ENCODE measurements at regions not wholly inside any gene's neighbourhood (a gene's known extent, or its start where the extent isn't known, plus 50 kb on each side); places are given as distances from the start of the nearest gene placed in this dataset.

DNA sequence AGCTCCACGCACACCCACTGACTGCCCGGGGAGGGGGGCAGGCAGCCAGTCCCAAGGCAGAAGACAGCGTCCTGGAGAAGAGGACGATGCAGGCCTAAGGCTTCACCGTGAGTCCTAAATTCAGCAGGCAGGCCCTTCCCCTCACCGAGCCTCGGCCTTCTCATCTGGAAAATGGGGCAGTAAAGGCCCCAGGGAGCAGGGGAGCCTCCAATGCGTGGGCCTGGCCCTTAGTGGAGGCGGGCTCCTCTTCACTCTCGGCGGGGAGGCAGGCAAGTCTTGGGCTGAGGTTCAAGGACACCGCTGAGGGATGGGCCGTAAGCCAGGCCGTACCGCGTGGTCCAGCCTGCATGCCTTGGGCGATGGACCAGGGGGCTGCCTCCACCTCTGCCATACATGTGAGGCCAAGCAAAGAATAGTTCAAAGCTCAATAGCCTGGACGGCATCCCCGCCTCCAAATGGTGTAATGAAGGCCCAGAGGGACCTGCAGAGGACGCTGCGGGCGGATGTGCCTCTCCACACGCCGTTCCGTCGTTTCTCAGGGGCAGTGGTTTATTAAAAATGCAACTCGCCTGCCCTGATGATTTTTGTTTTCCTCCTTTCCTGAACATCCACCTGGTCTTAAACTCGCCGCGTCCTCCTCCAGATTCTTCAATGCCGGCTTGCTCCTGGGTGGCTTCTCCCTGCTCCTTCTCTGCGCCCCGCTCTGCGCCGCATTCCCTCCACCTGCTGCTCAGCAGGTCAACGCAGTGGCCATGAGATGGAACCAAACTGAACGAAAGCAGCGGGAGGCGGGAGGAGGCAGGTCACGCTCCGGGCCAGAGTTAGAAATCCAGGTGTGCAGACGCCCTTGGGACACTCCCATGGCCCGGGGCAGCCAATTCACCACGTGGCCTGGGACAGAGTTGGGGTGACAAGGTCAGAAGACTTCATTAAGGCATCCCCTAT, 627.8 kb downstream of the TBC1D22A start:
- DNase-seq (ENCODE audit: low read depth), result no peak

DNA sequence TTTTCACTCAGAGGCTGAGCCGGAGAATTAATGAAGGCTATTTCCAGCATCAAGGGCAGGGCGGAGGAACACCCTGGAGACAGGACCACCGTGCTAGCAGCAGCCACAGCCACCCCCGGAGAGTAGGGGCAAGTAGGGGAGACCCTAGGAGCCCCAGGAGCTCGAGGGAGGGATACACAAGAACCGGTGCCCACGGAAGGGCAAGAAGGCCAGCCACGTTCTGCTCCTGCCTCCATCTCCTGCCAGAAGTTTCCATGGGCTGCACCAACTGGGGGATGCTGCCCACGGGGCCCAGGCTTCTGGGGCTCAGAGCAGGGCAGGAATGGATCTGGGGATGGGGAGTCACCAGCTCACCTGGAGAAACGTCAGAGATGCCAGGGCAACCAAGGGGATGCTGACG, 626.8 kb downstream of the TBC1D22A start:
- no peak for DNase-seq (ENCODE audit: low read depth)

DNA sequence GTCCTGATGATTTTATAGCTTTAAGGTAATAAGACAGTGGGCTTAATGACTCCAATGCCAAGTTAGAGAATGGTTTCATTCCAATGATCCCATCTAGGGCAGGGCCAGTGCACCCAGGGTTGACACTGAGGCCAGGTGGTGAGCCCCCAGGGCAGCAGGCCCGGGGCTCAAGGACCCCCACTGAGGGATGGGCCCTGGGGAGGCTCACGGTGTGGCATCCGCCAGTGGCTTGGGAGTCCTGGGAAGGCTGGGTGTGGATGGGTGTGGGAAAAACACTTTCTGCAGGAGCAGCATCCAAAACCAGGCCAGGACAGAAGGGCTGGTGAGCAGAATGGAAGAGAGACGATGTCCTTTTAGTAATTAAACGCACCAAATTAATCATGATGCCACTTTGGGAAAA, 626.3 kb downstream of the TBC1D22A start:
- DNase-seq (ENCODE audit: low read depth), result no peak

DNA sequence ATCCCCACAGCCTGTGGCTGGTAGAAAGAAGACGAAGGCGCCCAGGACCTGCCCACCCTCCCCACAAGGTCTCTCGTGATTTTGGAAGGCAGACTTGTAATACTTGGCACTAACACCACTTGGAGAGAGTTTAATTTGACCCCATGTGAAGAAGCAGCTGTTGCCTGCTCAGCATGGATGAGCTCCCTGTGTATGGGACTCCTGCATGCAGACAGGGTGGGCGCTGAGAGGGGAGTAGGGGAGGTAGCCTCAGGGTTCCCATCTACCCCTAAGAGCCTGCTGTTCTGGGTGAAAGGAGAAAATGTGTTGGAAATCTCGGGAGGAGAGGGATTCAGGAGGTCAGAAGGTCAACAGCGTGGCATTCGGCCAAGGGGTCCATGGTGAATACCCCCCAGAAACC, 625.9 kb downstream of the TBC1D22A start:
- no peak for DNase-seq (ENCODE audit: low read depth)

DNA sequence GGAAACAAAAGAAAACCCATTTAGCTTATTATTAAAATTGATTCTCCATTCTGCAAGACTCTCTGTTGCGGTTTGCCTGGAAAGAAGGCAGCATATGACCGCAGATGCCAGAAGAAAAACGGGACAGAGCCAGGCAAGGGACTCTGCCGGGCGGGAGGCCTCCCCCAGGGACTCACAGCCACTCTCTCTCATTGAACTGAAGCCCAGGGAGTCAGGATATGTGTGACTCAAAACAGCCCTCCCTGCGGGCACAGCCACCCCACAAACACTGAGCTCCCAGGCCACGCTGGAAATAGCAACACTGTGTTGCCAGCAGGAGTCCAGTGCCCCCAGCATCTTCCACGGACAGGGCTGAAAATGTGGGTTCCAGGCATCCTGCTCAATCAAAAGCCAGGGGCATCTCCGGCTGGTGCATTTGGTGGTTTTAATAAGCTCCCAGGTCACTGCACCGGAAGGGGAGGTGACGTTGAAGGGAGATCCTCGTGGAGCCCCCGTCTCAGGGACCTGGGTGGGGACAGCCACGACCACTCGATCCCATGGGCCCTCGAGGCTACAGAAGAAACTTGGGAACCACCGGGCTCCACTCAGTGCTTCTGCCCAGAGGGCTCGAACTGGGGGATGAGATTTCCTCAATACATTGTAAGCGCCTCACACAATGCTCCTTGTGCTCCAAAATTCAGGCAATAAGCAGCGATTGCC, 624.5 kb downstream of the TBC1D22A start:
- DNase-seq (ENCODE audit: low read depth), result no peak

DNA sequence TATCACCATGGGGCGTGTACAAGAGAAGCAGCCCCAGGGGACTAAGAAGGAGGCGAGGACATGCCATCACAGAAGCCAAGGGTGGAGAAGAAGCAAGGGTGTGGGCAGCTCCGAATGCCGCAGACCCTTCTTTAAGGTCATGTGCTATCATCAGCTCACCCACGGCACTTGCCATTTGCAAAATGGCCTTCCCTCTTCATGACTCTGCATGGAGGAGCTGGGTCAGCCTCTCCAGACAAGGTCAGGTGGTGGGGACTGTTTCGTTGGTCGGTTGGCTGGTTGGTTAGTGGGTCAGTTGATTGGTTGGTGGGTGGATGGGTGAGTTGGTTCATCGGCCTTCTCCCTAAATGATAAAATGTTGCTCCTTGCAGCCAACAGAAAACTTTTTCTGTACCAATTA, 622.5 kb downstream of the TBC1D22A start:
- no peak for DNase-seq (ENCODE audit: low read depth)

DNA sequence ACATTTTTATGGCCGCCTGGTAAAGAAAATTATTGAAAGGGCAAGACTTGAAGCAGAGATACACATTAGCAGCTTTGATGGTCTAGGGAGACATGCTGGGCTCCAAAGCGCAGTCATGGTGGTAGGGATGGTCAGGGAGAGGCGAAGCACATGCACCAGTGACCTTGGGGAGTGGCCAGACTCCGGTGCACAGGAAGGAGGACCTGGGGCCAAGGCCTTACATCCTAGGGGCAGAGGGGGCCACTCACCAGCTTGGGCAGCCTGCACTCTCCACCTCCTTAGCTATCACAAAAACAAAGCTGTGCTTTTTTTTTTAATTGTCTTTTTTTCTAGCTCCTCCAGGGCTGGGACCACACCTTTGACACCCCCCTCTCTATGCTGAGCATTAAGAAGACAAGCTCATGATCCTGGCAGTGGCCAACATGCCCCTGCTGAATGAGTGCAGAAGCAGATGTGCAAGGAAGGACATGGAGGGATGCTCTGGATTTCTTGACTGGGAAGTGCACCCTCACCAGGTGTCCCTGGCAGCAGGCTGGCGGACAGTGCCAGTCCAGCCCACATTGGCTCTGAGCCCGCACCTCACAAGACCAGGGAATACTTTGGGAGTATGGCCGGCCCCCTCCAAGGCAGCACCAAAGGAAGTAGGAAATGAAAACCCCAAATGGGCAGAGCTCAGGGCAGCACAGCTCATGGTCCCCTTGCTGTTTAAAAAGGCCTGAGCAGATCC, 619.9 kb downstream of the TBC1D22A start:
- no peak for DNase-seq (ENCODE audit: low read depth)

DNA sequence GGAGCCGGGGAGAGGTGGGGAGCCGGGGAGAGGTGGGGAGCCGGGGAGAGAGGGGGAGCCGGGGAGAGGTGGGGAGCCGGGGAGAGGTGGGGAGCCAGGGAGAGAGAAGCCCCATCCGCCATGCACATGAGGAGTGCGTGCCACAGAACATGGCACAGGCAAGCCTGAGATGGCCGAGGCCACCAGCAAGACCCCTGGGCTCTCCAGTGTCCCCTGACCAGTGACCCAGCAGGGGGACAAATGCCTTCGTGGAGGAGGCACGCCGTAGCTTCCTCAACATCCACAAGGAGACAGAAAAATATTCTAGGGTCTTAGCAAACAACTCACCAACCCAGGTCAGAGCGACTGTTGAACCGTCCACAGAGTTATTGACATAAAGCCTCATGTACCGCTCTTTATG, 618.8 kb downstream of the TBC1D22A start:
- no peak for DNase-seq (ENCODE audit: low read depth)

DNA sequence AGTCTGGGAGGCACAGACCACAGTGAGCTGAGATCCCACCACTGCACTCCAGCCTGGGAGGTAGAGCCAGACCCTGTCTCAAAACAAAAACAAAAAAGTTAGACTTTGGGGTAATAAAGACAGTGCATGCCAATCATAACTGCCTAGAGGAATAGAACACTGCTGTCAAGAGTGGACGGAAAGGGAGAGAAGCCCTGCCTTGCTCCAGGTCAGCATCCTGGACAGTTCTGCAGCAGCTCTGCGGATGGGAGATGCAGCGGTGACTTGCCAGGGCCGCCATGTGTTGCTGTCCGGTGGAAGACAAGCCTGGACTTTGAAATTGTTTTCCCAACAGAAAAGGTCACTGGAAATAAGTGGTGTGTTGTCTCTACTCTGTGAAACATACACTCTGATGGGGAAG, 618.2 kb downstream of the TBC1D22A start:
- no peak for DNase-seq (ENCODE audit: low read depth)

DNA sequence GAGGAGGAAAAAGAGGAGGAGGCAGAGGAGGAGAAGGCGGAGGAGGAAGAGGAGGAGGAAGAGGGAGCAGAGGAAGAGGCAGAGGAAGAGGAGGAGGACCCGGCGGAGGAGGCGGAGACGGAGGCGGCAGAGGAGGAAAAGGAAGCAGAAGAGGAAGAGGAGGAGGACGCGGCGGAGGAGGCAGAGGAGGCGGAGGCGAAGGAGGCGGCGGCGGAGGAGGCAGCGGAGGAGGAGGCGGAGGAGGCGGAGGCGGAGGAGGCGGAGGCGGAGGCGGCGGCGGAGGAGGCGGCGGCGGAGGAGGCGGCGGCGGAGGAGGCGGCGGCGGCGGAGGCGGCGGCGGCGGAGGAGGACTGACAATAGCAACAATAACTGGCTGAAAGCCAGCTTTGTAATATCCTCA, 616.6 kb downstream of the TBC1D22A start:
- no peak for DNase-seq (ENCODE audit: low read depth)

DNA sequence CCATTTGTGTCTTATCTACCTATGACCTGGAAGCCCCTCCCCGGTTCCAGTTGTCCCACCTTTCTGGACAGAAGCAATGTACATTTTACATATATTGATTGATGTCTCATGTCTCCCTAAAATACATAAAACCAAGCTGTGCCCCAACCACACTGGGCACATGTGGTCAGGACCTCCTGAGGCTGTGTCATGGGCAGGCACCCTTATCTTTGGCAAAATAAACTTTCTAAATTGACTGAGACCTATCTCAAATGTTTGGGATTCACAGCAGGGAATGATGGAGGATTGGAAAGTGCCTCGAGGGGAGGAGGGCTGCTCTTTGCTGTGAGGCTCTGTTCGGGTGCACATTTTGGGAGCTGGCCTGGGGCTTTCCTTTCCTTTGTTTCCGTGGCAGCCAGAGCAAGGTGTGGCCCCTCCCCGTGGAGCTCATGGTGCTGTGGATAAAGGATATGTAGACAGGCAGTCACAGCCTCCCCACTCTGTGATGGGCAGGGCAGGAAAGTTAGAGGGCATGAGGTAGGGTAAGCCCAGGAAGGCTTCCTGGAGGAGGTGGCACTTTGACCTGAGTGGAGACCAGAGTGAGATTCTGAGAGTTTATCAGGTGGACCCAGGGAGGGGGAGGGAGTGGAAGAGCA, 615.6 kb downstream of the TBC1D22A start:
- no peak for DNase-seq (ENCODE audit: low read depth)

DNA sequence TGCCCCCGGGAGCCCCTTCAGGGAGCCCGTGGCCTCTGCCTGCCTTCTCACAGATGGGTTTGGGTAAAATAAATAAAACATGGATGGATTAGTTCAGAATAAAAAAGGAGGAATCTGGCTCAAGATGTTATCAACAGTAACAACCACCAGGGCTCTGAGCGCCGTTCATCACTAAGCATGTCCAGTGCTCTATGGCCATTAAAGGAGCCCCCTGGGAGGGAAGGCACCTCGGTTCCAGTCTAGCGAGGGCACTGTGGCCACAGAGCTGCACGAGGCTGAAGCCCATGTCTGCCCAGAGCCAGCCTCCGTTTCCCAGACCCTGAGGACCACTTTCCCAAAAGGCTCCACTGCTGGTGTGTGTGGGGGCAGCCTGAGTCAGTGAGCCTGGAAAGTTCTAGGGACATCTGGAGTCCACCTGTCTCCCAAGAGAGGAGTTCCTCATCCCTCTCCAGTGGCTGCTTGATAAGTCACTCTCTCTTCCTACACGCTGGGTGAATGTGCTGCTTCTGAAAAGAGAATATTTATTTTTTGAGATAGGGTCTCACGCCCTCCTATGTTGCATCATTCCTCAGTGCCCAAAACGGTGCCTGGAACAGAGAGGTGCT, 614.6 kb downstream of the TBC1D22A start:
- no peak for DNase-seq (ENCODE audit: low read depth)

DNA sequence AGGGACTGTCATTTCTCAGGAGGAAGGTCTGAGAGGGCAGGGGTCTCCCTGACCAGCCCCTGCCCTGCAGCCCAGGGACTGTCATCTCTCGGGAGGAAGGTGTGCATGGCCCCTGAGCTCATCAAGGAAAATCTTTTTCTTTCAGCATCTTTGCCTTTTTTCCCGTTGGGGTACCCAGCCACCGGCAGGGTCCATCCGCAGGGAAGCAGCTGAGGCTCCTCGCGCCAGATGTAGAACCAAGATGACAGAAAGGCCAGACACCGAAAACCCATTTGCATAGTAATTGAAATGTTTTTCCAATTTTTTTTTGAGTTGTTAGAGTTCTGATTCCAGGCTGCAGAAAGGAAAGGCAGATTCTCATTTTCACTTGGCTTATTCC, 613.9 kb downstream of the TBC1D22A start:
- DNase-seq (ENCODE audit: low read depth), result no peak

DNA sequence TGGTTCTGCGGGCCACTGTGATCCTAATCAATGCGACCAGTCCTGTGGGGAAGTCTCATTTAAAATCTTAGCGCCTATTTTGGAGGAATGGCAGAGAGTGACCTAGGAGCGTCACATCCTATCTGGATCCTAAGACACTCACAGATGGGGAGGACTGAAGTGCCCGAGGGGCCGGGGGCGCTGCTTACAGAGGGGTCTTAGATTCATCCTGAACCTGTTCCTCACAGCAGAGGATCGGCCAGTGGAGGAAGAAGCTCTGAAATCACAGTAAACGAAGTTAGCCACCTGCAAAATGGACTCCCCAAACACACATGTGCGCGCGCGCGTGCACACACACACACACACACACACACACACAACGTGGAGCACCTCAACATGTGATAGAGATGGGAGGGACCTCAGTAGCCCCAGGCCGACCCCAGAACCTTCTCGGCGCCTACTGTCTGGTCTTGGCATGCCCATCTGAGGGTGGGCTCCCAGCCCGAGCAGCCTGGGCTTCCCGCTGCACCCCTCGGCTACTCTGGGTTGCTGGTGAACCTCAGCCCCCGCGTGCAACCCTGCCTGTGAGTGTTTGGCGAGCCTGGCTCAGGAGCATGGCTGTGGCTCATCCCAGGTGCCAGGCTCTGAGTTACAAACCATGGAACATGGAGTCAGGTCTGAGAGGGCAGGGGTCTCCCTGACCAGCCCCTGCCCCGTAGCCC, 613.3 kb downstream of the TBC1D22A start:
- DNase-seq (ENCODE audit: low read depth), result no peak

DNA sequence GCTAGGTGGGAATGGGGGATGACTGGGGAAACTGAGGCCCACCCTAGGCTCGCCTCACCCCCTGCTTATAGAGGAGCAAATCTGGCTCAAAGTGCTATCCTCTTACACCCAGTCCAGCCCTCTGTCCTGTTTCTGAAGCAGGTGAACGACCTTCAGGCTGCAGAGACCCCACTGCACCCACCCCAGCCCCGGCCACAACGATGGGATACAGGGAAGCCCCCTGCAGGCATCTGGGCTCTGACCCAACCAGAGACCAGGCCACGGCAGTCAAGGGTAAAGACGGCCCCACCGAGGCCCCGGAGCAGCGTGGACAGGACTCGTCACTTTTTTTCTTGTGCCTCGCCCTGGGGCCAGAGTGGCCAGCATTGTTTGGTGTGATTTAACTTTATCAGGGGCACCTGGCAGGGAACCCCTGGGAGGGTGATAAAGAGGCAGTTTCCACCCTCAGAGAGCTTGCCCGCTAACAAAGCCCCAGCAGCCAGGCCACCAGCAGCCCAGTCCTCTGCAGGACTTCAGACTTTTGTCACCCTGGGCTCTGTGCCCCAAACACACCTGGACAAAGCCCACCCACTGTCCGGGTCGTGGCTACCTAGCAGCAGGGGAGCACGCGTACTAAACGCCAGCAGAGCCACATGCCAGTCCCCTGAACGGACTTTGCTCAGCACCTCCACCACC, 612.6 kb downstream of the TBC1D22A start:
- no peak for DNase-seq (ENCODE audit: low read depth)

DNA sequence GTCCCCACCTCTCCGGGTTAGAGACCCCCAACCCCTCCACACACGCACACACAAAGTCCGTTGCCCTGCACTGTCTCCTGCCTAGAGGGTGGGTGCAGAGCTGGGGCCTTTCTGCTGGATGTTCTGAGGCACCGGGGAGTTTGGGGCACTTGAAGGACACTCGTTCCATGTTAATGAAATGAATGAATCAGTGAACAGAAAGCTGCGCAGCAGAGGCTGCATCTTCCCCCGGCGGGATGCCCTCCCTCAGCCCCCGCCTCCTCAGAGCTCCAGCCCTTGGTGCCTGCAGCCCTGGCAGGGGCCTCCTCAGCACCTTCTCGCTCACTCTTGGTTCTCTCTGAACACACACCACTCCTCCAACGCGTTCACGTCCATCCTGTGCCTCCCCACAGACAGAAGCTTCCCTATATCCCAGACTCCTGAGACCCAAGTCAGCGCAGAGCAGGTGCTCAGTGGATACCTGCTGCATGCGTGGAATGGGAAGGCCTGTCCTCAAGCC, 611.9 kb downstream of the TBC1D22A start:
- DNase-seq (ENCODE audit: low read depth), result no peak

DNA sequence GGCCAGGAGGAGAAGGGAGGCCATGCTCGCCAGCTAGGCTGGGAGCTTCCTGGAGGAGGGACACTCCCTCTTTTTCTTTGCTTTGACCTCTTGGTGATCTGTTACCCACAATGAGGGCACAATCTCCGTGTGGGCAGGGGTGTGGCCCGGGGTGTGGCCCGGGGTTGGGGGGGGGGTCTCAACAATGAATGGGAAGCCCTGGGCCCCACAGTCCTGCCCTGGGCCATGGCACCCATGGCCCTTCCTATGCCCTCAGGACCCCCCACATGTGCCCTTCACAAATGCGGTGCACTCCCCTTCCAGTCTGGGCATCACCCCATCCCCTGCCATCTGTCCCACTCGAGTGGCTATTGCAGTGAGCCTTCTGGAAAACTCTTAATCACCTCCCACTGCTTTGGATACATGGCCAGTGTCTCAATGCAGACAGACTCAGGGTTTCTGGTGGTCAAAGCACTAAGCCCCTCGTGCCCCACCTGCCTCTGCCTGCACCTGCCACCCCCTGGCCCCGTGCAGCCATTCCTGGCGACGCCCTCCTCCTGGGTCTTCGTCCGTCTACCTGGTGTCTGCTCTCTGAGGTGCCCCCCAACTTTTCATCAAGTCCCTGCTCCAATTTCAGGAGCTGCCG, 611.3 kb downstream of the TBC1D22A start:
- no peak for DNase-seq (ENCODE audit: low read depth)

DNA sequence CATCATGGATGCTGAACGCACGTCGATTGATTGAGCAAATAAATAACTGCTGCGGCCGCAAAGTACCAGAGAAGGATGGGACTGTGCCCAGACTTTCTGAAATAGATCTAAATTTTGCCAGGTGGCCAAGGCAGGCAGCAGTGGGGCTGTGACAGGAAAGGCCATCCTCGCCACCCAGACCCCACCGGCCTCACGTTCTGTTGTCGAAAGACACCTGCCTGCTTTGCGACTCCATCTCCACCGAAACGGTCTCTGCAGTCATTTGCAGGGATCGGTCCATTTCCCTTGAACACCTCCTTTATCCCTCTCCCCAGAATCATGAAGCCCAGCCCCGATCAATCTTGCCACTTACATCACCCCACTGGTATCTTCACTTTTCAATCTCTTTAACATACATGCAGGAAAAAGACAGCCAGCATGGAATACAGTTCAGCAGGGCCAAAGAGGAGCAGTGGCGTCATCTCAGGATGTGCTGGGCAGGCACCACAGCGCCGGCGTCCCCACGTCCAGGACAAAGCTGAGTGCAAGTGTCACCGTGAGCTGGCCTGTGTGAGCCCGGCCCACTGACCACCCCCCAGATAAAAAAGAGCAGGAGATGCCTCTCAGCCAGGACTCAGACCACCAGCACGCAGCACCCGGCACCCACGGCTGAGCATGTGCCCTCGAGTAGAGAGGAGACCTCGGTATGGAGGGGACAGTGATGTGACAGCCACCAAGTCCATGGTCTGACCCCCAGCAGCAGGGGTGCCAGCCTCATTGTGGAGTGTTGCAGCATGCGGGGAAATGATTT, 610.3 kb downstream of the TBC1D22A start:
- DNase-seq (ENCODE audit: low read depth), result no peak

DNA sequence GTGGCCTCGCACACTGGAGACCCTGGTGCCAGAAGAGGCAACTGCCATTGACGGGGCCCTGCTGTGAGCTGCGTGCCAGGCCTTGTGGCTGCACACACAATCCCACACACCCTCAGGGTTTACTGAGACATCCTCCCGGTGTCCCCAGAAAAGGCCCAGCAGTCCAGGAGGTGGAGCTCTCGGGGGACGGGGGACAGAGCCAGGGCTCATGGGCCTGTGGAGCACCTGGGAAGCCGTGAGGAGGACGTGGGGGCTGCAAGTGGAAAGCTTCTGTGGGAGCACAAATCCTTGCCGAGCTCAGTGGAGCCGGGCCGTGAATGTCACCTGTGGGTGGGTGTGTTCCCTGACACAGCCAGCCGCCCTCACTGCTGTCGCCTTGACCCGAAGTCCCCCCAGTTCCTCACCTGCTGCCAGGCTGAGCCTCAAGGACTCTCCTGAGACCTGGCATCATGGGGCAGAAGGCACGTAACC, 609.7 kb downstream of the TBC1D22A start:
- DNase-seq (ENCODE audit: low read depth), result no peak

Measured in stimulated activated CD8-positive, alpha-beta memory T cell treated with anti-CD3 and anti-CD28 coated beads, Interleukin-12 subunit alpha, Interleukin-12 subunit beta, amount 100 ng/mL, for 4 hours (primary cell).